ENCODE measurements at regions not wholly inside any gene's neighbourhood (a gene's known extent, or its start where the extent isn't known, plus 50 kb on each side); places are given as distances from the start of the nearest gene placed in this dataset.
"Not testable (repeated sequence)": the region's sequence is repeated elsewhere in the genome, so short reads cannot be mapped to it uniquely, and the experiment has no call there.

- DNase-seq, result no peak
These were observed 446.6 kb downstream of the KCNJ18 start for GRCh38 chr17:22138861-22139469.

GRCh38 chr17:22142091-22142490 lies 449.8 kb downstream of the KCNJ18 start:
- no peak for DNase-seq

GRCh38 chr17:22145605-22146178 lies 453.4 kb downstream of the KCNJ18 start:
- no peak for DNase-seq

DNA sequence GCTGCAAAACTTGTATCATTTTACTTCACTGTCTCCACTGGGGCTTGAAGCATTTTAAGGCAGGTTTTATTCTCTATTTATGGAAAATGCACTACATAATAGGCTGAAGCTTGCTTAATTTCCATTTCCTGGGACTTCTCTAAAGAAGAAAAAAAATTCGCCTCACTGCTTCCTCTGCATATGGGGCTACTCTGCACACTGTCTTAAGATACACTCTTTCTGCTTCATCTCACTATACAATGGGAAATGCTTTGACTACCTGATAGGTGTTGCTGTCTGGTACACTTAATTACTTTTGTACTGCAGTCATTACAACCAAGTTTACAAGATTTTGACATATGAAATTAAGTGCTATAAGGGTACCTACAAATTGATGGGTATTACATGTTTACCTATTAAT lies 466.0 kb downstream of the KCNJ18 start:
- DNase-seq, result no peak

DNA sequence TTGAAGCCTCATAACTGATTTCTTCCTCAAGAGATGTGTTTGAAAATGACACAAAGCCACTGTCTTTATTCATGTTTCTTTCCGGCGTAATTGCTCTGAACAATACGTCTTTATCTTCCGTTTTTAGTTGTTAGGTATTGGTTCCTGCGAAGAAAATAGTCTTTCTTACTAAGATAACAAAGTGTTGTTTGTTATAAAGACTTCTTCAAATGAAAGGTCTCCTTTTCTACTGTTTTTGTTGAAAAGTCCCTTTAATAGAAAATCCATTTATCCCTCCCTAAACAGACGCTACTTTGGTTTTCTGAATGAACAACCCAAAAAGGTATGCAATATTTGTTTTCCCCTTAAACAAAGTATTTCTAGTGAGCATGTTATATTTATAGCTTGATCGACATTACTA lies 469.1 kb downstream of the KCNJ18 start:
- no peak for DNase-seq

- no peak for DNase-seq
These were observed 479.3 kb downstream of the KCNJ18 start for GRCh38 chr17:22171631-22172030.

- DNase-seq, result no peak
These were observed 500.8 kb downstream of the KCNJ18 start for GRCh38 chr17:22193113-22193512.

GRCh38 chr17:22200187-22200586 lies 507.9 kb downstream of the KCNJ18 start:
- DNase-seq, result not testable (repeated sequence)

DNA sequence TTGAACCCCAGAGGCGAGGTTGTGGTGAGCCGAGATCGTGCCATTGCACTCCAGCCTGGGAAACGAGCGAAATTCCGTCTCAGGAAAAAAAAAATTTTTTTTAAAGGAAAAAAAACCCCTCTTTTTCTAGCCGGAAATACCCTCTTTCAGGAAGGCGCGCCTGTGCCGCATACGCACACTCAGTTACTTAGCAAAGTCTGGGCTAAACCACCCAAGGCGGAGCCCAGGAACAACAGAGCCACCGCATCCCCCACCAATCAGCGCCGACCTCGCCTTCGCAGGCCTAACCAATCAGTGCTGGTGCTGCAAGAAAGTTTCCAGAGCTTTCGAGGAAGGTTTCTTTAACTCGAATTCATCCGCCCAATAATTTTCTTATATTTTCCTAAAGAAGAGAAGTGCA lies 510.4 kb downstream of the KCNJ18 start:
- no peak for DNase-seq

- DNase-seq, result no peak
These were observed 510.9 kb downstream of the KCNJ18 start for GRCh38 chr17:22203208-22203715.

GRCh38 chr17:22204076-22204475 lies 511.8 kb downstream of the KCNJ18 start:
- DNase-seq, result not testable (repeated sequence)

- DNase-seq, result not testable (repeated sequence)
These were observed 517.9 kb downstream of the KCNJ18 start for GRCh38 chr17:22210212-22210611.

- DNase-seq, result not testable (repeated sequence)
These were observed 520.8 kb downstream of the KCNJ18 start for GRCh38 chr17:22213169-22213568.

GRCh38 chr17:22217135-22217534 lies 524.8 kb downstream of the KCNJ18 start:
- no peak for DNase-seq

DNA sequence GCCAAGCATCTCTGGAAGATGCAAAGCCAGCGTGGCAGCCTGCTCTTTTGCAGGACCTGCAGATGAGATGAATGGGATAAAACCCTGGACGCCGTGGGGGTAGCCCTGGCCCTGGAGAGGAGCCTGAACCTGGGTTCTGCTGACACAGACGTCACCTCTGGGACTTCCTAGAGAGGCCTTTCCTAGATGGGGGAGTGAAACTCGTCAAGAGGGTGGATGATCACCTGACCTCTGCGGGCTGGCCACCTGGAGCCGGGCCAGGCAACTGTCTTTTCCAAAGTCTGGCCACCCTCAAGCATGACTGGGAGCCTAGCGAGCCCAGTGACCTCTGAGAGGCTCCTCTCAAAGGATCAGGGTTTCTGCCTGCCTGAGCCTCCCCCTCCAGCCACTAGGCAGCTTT lies 529.0 kb downstream of the KCNJ18 start:
- no peak for DNase-seq

- not testable (repeated sequence) for DNase-seq
These were observed 534.2 kb downstream of the KCNJ18 start for GRCh38 chr17:22226477-22226876.

- DNase-seq, result not testable (repeated sequence)
These were observed 534.6 kb downstream of the KCNJ18 start for GRCh38 chr17:22226932-22227331.

DNA sequence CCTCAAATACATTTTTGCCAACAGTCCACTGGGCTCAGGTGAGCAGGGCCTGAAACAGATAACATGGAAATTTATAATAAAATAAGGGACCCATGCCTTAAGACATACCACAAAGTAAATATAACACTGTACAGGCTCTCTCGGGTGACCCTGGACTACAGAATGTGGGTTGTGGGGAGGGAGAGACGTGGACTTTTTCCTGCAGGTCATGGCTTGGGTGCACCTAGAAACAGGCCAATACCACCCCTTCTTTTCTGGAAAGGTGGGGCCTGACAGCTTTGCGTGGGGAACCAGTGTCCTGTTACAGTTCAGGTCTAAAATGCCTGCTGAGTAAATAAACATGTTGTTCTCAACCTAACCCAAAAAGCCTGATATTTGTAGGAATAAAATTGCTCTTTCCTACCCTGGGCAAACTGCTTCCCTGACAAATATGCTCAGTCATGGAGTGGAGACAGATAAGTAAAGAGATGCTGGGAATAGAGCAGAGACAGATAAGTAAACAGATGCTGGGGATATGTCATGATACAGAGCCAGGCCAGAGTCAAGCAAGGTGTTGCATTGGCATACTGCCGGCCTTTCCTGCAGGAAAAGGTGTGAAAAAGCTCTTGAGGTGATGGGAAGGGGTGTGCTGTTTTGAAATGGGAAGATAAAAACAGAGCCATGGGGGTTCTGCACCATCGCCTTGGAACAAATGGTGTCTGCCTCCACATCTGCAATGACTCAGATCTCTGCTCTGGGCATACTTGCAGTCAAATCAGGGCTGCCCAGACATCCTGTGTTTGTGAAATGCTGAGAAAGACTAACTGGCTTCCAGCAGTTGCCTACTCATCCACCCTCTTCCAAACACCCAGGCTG lies 535.6 kb downstream of the KCNJ18 start:
- DNase-seq, result not testable (repeated sequence)

- DNase-seq, result not testable (repeated sequence)
These were observed 537.5 kb downstream of the KCNJ18 start for GRCh38 chr17:22229821-22230220.

GRCh38 chr17:22233382-22233781 lies 541.1 kb downstream of the KCNJ18 start:
- DNase-seq, result no peak

DNA sequence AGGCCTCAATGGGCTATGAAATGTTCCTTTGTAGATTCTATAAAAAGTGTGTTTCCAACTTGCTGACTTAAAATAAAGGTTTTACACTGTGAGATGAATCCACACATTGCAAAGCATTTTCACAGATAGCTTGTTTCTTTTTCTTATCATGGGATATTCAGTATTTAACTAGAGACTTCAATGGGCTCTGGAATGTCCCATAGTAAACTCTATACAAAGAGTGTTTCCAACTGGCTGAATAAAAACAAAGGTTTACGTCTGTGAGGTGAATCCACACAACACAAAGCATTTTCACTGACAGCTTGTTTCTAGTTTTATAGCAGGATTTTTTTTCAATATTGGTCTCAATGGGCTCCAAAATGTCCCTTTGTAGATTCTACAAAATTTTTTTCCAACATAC lies 550.1 kb downstream of the KCNJ18 start:
- no peak for DNase-seq

- no peak for DNase-seq
These were observed 559.2 kb downstream of the KCNJ18 start for GRCh38 chr17:22251498-22251897.

- DNase-seq, result no peak
These were observed 560.7 kb downstream of the KCNJ18 start for GRCh38 chr17:22253007-22253406.

GRCh38 chr17:22265807-22266206 lies 573.5 kb downstream of the KCNJ18 start:
- DNase-seq, result no peak
